HG02852 (cell line): ENCODE measurements at regions not wholly inside any gene's neighbourhood (a gene's known extent, or its start where the extent isn't known, plus 50 kb on each side); places are given as distances from the start of the nearest gene placed in this dataset.

Experiments used
- ATAC-seq: cut with Tn5 transposase; IDR thresholded peaks from one replicate; pipeline ENCODE4 v1.9.1; 2021; ENCODE audit warnings: mild to moderate bottlenecking, moderate library complexity; ENCODE audit not compliant: unreplicated experiment

- no peak for ATAC-seq
These were observed 647.2 kb upstream of the UBE2E2 start for GRCh38 chr3:22555753-22556435.

GRCh38 chr3:22565393-22565792 lies 637.7 kb upstream of the UBE2E2 start:
- no peak for ATAC-seq

DNA sequence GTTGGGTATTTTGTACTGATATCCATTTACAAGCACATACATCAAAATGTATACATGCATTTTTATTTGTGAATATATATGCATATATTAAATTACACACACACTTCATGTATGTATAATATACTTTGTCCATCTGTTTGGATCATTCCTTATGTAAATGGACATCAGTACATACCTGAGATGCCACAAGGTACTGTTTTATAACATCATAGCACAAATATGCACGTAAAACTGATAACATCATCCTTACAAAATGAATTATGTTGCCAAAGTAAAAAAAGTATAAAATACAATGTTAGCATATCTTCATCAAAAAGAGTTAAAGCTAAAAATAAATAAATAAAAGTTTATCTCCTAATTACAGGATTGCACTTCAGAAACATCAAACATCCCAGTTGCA lies 634.8 kb upstream of the UBE2E2 start:
- no peak for ATAC-seq

DNA sequence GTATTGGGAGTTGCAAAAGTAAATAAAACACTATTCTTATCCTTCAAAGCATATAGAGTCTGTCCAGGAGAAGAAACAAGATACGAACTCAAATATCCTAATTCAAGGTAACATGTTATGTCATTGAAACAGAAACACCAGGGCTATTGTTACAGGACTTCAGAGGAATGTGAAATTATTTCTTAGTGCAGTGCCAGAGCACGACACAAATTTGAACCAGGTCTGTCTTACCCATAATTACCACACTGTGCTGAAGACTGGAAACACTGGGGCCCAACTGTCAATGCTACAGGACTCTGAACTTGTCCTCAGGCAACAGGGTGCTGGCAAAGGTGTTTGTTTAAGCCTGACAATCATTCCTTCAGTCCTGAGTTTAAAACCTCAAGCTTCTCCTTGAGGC lies 633.6 kb upstream of the UBE2E2 start:
- no peak for ATAC-seq

DNA sequence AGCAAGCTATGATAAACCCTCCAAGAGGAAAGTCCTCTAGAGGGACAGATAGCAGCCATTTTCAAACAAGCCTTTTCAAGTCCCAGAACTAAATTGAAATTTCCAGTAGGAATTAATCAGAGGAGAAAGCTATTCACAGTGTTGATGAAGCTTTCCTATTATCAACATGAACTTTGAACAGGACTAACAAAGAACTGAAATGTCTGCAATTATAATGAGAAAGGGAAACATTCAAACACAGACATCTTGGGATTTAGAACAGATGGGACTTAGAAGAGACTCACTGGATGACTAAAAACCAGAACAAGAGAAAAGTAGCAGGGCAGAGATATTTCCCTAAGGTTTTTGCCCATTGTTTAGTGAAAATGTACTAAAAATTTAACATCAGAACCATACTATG lies 622.1 kb upstream of the UBE2E2 start:
- ATAC-seq, result no peak

GRCh38 chr3:22582266-22582665 lies 620.9 kb upstream of the UBE2E2 start:
- ATAC-seq, result no peak

GRCh38 chr3:22585504-22585903 lies 617.6 kb upstream of the UBE2E2 start:
- ATAC-seq, result no peak

- ATAC-seq, result no peak
These were observed 617.2 kb upstream of the UBE2E2 start for GRCh38 chr3:22585911-22586310.

- no peak for ATAC-seq
These were observed 615.7 kb upstream of the UBE2E2 start for GRCh38 chr3:22587446-22587845.

- ATAC-seq, result no peak
These were observed 609.5 kb upstream of the UBE2E2 start for GRCh38 chr3:22593638-22594037.

DNA sequence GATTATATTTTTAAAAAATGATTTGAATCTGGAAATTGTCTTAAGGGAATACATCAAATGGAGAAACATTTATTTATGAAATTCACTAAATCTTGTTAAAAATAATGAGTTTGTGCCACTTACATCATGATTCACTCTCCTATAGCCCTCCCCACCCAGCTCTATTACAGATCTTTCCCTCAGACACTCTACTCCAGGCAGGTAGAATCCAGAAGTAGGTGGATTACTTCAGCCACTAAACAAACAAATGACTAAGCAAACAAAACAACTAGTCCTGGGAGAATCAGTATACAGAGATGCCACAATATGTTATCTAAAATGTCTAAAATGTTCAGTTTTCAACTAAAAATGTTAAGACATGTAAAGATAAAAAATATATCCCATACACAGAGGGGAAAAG lies 608.1 kb upstream of the UBE2E2 start:
- no peak for ATAC-seq

DNA sequence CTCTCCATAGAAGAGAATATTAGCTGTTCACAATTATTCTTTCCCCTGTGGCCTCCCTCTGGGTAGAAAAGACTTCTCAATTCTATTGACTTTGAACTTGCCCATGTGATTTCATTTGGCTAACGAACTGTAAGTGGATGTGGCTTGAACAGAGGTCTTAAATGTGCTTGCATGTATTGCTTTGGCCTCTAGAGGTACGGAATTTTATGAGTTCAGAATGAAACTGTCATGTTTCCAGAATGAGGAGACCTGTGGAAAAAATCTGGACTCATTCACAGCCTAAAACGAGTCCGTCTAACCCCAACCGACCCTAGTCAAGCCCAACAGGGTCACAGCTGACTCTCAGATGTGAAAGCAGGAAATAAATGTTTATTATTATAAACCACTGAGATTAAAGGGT lies 596.7 kb upstream of the UBE2E2 start:
- no peak for ATAC-seq

GRCh38 chr3:22606938-22607337 lies 596.2 kb upstream of the UBE2E2 start:
- ATAC-seq, result no peak

- no peak for ATAC-seq
These were observed 595.0 kb upstream of the UBE2E2 start for GRCh38 chr3:22608093-22608492.

GRCh38 chr3:22608721-22609120 lies 594.4 kb upstream of the UBE2E2 start:
- ATAC-seq, result no peak

GRCh38 chr3:22609139-22609538 lies 594.0 kb upstream of the UBE2E2 start:
- ATAC-seq, result no peak

DNA sequence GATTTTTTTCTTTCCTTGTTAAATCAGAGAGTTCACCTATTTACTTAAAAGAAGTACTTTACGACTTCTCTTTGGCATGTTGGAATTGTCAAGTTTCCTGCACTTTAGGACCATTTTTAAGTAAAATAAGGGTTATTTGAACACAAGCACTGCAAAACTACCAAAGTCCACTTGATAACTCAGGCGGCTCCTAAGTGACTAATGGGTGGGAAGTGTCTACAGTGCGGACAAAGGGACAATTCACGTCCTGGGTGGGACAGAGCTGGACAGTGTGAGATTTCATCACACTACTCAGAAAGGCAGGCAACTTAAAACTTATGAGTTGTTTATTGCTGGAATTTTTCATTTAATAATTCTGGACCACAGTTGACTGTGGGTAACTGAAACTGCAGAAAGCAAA lies 590.2 kb upstream of the UBE2E2 start:
- no peak for ATAC-seq

DNA sequence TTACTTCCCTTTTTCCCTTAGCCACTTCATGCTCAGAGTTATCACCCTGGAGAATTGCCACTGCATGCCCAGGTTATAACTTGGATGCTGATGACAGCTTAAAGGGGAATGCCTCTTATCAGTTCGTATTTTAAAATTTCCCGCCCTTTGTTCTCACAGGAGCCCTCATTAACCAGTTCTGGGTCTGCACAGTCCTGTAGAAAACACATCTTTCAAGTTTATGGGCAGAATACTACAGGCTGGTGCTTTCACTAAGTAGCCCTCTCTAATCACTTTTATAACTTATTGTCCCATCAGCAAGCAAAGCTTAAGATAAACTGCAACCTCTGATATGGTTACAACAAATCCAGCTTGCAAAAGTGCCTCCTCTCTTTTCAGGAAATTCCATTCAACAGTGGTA lies 587.3 kb upstream of the UBE2E2 start:
- no peak for ATAC-seq

DNA sequence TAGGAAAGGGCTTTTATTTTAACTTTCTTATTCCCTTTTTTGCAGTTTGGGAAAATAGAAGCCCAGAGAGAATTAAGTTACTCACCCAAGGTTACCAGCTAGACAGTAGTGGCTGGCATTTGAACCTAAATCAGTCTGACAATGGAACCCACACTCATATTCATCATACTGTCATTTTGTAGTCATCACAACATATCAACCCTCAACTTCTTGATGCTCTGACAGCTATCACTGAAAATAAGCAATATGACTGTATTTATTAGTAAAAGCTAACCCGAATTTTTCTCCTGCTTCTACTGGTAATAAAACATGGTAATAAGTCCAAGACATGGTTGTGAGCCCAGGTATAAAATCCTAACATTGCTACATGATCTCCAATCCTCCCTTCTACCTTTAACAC lies 585.8 kb upstream of the UBE2E2 start:
- ATAC-seq, result no peak

DNA sequence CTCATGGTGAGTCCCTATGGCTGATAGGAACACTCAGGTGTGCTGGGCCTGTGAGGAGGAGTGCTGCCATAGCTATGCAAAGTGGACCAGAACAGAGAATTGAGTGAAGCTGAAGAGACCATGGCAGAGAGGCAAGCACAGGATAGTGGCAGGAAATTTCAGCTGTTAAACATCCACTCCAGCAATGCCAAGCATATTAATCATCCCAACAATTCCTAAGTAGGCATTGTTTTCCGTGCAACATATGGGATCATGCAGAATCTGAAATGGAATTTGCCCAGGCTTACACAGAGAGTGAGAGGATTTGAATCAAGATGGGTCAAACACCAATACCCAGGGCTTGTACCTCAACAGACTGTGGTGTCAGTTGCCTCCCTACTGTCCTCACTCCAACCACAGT lies 582.6 kb upstream of the UBE2E2 start:
- no peak for ATAC-seq

GRCh38 chr3:22621205-22621809 lies 581.8 kb upstream of the UBE2E2 start:
- no peak for ATAC-seq

- no peak for ATAC-seq
These were observed 575.1 kb upstream of the UBE2E2 start for GRCh38 chr3:22627993-22628499.

DNA sequence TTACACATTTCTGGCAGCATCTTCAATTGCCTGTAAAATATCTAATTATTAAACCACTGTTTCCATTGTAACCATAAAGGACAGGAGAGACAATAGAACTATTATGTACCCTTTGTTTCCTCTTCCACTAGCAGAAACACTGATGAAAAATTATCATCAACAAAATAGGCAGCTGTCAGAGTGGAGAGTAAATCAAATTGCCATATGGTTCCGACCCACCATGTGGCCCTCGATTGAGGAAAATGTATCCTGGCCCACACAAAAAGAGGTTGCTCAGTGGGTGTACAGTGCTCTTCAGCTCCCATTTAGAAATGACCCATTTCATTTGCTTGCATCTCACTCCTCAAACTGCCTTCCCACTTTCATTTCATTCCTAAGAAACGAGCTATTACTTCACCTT lies 570.6 kb upstream of the UBE2E2 start:
- ATAC-seq, result no peak
